ENCODE measurements at regions not wholly inside any gene's neighbourhood (a gene's known extent, or its start where the extent isn't known, plus 50 kb on each side); places are given as distances from the start of the nearest gene placed in this dataset.

GRCh38 chr12:14194572-14194971 is 170.9 kb upstream of the ATF7IP start:
- ATAC-seq (no peak), DNase-seq (no peak)
- H3K9me3 ChIP-seq, result no peaks in the 10 kb centered on the region
- no peak for TF ChIP-seq CTCF (IDR thresholded peaks at IDR 0.05)
- intact Hi-C loops (cut with DNase I, micrococcal nuclease), result no loop called here
- no peak overlapping the region for H3K4me3 ChIP-seq
- H3K36me3 ChIP-seq (ENCODE audit: low read depth), result no peaks in the 10 kb centered on the region
- H3K4me1 ChIP-seq (ENCODE audit: low read depth), result no peaks in the 10 kb centered on the region

GRCh38 chr12:14199455-14200198 is 165.9 kb upstream of the ATF7IP start:
- Histone ChIP-seq H3K9me3 (no peaks in the 10 kb centered on the region), H3K4me3 (no peak overlapping the region), H3K4me1 (ENCODE audit: low read depth) (no peaks in the 10 kb centered on the region), H3K36me3 (ENCODE audit: low read depth) (no peaks in the 10 kb centered on the region)
- no peak for TF ChIP-seq CTCF (IDR thresholded peaks at IDR 0.05)
- DNase-seq (no peak), ATAC-seq (no peak)
- intact Hi-C loops (cut with DNase I, micrococcal nuclease), result no loop called here

- no peaks in the 10 kb centered on the region for H3K36me3 ChIP-seq (ENCODE audit: low read depth)
- H3K4me3 ChIP-seq, result no peak overlapping the region
- DNase-seq (no peak), ATAC-seq (no peak)
- intact Hi-C loops (cut with DNase I, micrococcal nuclease), result no loop called here
- H3K4me1 ChIP-seq (ENCODE audit: low read depth), result no peaks in the 10 kb centered on the region
- H3K9me3 ChIP-seq, result no peaks in the 10 kb centered on the region
- TF ChIP-seq CTCF (IDR thresholded peaks at IDR 0.05), result no peak
Measured at GRCh38 chr12:14200598-14200997, 164.9 kb upstream of the ATF7IP start.

GRCh38 chr12:14201291-14201690 is 164.2 kb upstream of the ATF7IP start:
- intact Hi-C loops (cut with DNase I, micrococcal nuclease), result no loop called here
- ATAC-seq, result no peak

GRCh38 chr12:14207905-14208551 is 157.5 kb upstream of the ATF7IP start:
- no peaks in the 10 kb centered on the region for H3K9me3 ChIP-seq

More at GRCh38 chr12:14201291-14201690, 164.2 kb upstream of the ATF7IP start:
- Histone ChIP-seq H3K36me3 (ENCODE audit: low read depth) (no peaks in the 10 kb centered on the region), H3K4me3 (no peak overlapping the region), H3K9me3 (no peaks in the 10 kb centered on the region), H3K4me1 (ENCODE audit: low read depth) (no peaks in the 10 kb centered on the region)
- TF ChIP-seq CTCF (IDR thresholded peaks at IDR 0.05), result no peak
- DNase-seq, result no peak

More at GRCh38 chr12:14207905-14208551, 157.5 kb upstream of the ATF7IP start:
- no peaks in the 10 kb centered on the region for H3K36me3 ChIP-seq (ENCODE audit: low read depth)
- H3K4me3 ChIP-seq, result no peak overlapping the region
- ATAC-seq (peak; percentile 80), DNase-seq (peak in 1 of 3 donors; percentile 81)
- TF ChIP-seq CTCF (IDR thresholded peaks at IDR 0.05), result no peak
- intact Hi-C loops (cut with DNase I, micrococcal nuclease), result no loop called here
- peaks cover 43% of the 10 kb centered on the region for H3K4me1 ChIP-seq (ENCODE audit: low read depth)
